ENCODE measurements at regions not wholly inside any gene's neighbourhood (a gene's known extent, or its start where the extent isn't known, plus 50 kb on each side); places are given as distances from the start of the nearest gene placed in this dataset.

DNA sequence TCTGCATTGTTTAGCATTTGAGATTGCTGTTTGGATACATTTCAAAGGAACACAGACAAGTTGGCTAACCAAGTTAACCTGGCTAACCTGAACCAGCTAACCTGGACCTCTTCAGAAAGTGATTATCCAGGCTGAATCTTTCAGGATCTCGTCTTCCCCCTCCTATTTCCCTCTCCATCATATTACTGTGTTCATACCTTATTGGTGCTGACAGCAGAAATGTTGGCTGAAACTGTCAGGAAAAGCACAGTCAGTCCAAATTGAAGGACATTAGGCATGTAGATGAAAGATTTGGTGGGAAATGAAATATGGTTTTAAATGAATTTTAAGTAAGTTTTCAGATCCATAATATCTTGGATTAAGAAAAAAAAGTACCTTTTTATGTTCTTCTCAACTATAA is 92.5 kb upstream of the NEUROD1 start:
- TF ChIP-seq, protein P1, sequence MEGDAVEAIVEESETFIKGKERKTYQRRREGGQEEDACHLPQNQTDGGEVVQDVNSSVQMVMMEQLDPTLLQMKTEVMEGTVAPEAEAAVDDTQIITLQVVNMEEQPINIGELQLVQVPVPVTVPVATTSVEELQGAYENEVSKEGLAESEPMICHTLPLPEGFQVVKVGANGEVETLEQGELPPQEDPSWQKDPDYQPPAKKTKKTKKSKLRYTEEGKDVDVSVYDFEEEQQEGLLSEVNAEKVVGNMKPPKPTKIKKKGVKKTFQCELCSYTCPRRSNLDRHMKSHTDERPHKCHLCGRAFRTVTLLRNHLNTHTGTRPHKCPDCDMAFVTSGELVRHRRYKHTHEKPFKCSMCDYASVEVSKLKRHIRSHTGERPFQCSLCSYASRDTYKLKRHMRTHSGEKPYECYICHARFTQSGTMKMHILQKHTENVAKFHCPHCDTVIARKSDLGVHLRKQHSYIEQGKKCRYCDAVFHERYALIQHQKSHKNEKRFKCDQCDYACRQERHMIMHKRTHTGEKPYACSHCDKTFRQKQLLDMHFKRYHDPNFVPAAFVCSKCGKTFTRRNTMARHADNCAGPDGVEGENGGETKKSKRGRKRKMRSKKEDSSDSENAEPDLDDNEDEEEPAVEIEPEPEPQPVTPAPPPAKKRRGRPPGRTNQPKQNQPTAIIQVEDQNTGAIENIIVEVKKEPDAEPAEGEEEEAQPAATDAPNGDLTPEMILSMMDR (IDR thresholded peaks at IDR 0.05): no peak
- no peak for TF ChIP-seq POLR2A (IDR thresholded peaks at IDR 0.05)
